AG08396 (cell line): ENCODE measurements at regions not wholly inside any gene's neighbourhood (a gene's known extent, or its start where the extent isn't known, plus 50 kb on each side); places are given as distances from the start of the nearest gene placed in this dataset.

Experiments used
- DNase-seq: peaks from one replicate; pipeline ENCODE4 v3.0.0; 2012; ENCODE audit warnings: low spot score, mixed read lengths

DNA sequence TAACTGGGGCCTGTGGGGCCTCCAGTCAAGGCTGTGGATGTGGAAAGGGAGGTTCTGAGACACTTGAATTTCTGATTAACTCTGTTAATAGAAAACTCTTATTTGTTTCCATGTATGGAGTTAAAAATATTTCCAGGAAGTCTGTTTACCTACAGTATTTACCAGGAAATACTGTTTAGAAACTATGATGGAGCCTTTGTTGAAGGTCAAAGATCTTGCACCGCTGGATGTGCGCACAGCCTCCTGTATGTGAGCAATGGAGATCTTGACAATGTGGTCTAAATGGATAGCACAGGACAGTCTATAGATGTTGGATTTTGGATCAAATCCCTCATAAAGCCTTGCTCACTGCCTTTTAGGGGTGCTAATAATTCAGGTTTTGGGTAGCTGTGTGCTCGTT, 268.4 kb downstream of the DLEU7 start:
- DNase-seq = no peak

DNA sequence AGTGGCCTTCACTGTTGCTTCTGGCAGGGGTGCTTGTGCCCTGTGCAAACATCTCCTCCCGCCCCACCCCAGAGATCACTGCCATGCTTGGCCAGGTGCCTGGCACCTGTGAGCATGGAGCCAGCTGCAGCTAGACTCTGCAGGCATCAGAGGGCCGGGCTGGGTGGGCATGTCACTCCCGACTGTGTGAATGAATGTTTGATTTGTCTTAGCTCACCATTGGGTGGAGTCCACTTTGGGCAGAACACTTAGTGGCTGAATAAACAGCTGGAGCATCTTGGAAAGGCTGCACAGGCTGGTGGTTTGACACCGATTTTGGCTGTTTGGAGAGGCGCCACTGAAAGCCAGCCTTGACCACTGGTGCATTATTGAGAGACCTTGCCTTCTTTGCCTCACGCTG, 267.3 kb downstream of the DLEU7 start:
- no peak for DNase-seq

DNA sequence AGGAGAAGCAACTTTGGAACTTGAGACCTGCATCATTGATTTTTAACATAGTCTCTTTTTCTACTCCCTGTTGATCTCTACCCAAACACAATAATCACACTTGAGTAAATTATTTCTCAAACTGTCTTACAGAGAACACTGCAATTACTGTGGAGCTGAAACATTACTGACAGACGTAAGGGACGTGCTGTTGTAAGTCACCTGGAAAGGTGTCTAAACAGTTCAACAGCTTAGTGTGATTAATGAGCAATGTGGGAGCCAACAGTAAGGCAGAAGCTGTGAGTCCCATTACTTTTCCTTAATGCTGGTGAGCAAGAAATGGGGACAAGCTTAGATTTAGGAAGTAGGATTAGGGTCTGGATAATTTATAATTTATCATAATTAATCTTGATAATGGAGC, 265.7 kb downstream of the DLEU7 start:
- DNase-seq = no peak

DNA sequence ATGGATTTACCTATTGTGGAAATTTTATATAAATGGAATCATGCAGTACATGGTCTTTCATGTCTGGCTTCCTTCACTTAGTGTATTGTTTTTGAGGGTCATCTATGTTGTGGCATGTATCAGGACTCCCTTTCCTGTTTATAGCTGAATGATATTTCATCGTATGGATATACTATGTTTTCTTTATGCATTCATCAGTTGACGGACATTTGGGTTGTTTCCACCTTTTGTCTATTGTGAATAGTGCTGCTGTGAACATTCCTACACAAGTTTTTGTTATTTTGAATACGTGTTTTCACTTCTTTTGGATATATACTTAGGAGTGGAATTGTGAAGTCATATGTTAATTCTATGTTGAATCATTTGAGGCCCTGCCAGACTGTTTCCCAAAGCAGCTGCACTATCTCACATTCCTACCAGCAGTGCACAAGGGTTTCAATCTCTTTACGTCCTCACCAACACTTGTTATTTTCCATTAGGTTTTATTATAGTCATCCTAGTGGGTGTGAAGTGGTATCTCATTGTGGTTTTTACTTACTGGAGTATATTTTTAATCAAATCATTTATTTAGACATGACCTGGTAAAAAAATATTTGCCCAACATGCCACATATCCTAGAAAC, 262.7 kb downstream of the DLEU7 start:
- DNase-seq = no peak

DNA sequence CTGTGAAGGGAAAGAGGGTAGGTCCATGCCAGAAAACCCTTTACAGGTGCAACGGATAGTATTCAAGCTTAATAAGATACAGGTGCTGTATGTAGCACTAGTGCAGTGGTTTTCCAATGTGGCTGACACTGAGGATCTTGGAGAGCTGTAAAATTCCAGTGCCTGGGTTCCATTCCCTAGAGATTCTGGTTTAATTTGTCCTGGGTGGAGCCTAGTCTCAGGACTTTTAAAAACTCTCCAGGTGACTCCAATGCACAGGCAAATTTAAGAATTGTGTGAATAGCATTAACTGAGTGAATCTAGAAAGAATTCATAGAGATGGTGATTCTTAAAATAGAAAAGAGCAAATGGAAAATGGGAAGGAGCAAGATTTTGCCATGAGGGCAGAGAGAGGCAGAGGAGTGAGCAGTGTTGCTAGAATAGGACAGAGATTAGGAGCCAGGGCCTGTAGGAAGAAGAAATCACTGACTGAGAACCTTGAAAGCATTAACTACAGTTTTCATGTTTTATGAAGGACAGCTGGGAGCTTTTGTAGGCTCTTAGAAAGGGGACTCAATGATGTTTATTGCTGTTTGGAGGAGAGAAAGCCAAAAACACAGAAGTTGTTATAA, 261.8 kb downstream of the DLEU7 start:
- no peak for DNase-seq

DNA sequence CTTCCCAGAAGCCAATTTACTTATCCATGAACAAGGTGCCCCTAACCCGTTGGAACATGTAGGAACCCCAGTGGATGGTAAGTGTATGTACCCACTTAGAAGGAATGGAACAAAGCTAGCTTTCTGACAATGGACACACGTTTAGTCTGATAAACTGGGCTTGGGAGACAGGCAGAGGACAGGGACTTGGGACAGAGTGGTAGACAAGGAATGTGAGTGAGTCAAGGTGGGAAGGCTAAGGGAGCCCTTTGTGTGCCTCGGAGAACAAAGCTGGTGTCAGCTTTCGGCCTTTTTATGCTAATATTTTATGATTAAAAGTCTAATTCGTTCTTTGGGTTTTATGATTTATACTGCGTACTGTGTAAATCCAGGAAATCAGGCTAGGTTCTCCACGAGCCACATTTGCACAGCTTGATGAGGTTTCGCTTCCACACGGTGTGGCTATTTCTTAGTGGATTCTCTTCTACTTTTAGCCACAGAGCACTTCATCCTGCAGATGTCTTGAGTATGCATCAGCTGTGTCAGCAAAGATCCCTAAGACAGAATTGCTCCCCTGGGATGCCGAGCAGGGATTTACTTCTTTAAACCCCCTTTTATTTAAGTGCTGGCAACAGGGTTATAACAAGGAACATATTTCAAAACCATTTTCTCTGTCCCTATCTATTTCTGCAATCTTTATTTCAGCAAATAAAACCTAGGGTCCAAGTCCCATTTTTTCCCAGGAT, 258.5 kb downstream of the DLEU7 start:
- DNase-seq = no peak

DNA sequence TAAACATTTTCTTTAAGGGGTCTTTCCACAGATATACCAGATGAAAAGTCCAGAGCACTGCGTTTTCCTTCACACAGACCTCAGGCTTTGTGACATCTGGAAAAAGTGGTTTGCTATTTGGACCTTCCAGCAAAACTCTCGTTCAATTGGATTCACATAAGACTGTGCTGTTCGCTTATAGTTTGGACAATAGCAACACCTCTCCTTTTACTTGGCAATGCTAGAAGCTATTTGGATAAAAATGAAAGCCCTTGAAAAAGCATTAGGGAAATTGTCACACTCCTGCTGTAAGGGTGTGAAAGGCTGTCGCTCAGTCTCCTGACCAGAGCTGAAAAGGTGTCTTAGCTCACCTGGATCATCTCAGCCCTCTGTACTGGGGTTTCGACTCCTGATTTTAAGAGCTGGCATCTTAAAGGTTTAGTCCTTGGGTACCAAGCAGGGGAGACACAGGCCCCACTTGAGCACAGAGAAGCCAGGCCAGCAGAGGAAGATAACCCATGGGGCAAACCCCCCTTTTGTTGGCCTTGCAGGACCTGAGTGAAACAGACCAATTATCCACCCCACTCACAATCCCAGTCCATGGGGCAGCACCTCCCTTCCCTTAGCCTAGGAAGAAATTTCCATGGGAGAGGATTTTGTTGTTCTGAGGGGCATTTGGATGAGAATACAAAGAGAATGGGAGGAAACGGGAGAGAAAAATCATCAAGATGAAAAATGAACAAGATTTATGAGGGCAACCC, 257.6 kb downstream of the DLEU7 start:
- no peak for DNase-seq

DNA sequence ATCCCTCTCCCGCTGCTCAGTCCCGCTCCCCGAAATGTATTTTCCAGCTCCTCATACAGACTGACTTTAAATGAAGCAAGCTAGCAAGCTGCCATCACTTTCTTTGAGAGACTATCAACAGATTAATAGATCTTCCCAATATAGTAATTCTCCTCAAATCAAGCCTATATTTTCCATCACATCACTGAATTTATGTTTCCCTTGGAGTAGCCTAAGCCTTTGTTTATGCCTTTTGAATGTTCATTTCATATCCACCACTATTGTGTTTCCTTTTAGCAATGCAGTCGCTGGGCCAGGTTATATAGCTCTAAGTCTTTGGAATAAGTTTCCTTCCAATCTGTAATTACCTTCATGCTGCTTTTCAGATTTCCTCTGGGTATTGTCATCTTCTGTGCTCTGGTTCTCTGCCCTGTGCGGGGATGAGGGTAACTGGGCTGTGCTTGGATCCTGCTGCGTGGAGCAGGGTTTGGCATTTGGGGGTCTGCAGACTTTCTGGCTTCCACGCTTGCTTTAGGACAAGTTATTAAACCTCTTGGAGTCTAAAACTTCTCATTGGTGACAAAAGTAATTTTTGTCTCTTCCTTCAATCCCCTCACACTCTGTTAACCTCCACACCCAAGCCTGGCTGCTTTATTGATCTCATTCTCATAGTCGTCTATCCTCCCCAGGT, 256.9 kb downstream of the DLEU7 start:
- DNase-seq = no peak

DNA sequence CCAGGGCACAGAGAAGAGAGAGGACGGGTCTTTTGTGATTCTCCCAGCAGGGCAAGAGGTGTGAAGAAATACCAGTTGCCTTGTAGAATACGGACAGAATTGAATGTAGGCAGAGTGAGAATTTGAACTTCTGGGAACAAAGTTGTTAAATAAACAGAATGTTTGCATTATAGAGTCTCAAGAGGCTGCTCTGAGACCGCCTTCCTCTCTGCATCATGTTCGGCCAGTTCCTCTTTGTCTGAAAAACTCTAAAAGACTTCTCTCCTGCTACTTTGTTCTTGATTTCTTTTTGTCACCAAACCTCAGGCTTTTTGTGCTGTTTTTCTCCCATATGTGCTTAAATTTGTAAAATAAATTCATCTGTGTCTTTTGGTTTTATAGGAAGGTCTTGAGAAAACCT, 256.4 kb downstream of the DLEU7 start:
- DNase-seq = no peak

DNA sequence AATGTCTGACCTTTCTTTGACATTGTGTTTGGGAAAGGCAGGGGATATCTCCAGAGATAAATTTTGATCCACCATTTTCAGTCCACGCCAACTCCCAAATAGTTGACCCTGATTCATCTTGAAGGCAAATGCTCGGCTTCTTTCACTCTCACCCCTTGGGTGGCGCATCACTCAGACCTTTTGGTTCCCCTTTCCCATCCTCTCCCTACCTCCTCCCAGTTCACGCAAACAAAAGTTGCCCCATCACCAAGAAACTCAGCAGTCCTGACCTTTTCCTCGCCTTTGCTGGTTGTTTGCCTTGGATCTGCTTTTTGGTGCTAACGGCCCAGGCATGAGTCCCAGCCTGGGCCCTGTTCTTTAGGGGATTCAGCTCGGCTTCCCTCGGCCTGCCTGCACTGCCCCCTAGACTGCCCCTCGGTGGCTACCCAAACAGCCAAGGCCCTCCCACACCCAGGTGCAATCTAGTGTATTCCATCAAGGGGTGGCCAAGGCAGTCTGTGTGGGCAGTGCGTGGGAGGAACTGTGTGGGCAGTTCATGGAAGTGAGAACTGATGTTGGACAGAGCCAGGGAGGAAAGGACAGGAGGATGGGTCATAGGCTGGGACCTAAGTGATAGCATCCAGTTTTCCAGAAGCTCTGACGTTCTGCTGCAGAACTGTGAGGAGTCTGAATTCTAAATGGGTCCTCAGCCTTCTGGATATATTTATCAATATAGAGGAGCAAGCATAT, 255.7 kb downstream of the DLEU7 start:
- DNase-seq = no peak

DNA sequence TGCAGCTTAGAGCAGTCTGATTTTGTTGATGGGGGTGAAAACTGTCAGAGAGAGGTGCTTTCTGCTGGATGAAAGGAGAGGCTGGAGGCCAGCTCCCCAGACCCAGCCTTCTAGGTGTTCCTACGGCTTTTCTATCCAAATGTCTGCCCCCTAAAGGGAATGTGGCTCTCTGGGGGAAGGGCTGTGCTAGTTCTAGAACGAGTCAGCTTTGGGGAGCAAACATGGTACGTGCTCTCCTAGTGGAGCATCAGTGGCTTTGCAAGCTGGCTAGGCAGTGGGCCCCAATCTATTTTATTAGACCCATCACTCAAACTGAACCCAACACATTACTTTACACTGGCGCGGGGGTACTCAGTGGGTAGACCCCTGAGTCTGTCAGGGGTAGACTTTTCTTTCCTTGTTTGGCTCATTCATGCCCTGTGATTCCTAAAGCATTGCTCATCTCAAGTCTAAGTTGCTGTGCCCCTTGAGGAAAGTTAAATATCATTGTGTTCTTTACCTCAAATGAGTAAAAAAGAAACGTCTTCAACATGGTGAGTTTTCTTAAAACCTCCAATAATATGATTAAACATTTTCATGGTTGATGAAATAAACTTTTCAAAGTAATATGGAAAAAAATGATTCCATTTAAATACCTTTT, 254.9 kb downstream of the DLEU7 start:
- no peak for DNase-seq

DNA sequence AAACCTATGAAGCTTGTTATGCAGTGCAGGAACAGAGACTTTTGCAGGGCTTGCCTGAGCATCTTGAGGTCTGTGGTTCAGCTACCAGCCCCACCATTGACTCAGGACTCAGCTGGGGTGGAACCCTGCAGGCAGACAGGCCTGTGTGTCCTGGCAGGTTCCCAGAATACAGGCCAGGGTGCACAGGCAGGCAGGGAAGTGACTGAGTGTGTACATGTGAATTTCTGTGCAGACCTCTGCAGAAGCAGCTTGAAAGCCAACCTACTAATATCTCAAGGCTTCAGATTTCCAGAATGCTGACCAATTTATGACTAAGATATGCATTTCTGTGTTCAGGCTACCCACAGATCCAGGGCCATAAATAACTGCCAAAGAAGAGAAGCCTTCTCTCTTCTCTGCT, 254.4 kb downstream of the DLEU7 start:
- peak; percentile 55 for DNase-seq

DNA sequence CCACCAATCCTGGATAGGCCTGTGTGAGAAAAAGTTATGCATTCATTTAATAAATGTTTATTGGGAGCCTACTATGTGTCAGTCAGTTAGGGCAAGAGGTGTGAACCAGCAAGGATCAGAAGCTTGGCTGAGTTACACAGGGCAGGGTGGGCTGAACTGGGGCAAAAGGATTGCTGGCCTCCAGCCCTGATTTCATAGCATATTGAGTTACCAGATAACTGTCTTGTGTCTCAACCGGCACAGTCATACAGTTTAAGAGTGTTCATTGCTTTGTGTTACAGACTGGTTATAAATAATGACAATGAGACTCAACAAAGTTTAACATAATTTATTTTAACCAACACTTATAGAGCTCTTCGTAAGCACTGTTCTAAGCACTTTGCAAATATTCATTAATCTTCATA, 253.8 kb downstream of the DLEU7 start:
- DNase-seq = peak; percentile 47

DNA sequence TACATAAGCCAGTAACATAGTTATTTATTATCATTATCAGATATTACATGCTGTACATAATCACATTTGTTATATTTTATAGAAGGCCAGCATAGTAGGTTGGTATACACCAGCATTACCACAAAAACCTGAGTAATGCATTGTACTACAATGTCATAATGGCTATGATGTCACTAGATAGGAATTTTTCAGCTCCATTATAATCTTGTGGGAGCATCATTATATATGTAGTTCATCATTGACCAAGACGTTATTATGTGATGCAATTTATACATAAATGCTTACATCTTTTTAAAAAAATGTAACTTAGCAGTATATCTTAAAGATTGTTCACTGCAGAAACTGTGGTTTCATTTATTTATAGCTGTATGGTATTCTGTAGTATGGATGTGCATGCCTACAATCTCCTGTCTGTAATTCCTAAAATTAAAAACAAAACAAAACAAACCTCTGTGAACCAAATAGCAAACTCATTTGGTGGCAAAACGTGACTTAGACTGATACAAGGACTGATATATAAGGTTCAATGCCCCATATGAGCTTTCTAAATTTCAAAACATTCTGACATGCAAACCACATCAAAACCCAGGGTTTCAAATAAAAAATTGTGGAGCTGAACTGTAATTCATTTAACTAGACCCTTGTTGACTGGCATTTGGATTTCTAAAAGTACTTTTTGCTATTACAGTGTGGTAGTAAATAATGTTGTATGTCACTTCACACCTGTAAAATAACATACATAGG, 250.9 kb downstream of the DLEU7 start:
- no peak for DNase-seq

DNA sequence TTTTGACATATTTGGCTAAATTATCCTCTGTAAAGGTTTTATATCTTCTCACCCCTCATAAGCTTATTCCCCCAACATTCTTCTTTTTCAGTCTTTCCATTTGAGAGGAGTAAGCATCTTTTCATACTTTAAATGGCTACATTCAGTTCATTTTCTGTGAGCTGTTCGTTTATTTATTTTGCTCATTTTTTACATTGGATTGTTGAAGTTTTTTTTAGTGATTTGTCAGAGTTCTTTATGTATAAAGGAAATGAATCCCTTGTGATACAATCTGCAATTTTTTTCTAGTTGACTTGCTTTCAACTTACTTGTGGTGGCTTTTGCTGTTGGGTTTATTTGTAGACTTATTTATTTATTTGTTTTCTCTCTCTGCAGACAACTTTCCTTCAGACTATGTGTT, 250.3 kb downstream of the DLEU7 start:
- no peak for DNase-seq

DNA sequence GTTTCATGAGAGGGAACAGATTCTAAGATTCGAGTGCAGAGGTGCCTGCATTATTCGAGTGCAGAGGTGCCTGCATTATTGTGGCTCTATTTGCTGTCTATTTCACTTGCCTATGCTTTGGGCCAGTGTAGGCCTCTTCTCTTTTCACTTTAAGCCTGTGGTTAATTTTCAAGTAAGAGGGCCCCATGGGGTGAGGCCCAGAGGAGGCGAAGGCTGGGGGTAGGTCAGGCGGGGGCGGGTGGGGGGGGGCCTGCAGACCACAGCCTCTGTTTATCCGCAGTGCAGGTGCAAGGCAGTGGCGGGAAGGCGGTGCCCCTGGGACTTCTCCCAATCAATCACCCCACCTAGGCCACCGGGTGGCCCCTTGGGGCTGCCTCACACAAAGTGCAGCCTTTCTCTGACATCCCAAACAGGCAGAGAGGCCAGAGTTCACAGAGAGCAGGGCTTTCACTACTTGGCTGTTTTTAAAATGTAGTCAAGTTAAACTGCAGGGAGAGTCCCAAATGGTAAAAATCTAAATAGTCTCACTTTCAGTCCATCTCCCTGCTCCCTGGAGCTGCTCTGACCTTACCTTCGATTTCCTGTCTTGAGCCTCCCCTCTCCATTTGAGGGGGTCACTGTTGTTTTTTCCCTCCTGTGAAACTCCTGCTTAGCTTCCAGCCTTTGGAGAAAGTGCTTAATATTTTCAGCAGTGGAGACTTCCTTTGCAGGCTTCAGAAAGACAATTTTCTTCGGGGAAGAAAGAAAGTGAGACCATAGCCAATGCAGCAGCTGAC, 249.0 kb downstream of the DLEU7 start:
- DNase-seq = no peak

DNA sequence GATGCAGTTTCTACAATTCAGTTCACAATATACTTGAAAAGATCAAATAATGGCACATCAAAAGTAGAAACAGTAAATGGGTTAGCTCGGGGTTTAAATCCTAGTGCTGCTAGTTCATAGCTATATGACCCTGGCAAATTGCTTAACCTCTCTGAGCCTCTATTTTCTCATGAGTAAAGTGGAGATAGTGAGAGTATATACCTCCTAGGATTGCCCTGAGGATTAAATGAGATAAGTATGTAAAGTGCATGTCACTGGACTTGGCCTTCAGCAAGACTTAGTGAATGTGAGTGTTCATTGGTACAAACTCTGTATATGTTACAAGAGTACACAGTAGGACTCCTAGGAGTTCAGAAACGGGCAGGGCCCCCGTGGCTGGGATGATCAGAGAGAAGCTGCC, 248.3 kb downstream of the DLEU7 start:
- DNase-seq = no peak

DNA sequence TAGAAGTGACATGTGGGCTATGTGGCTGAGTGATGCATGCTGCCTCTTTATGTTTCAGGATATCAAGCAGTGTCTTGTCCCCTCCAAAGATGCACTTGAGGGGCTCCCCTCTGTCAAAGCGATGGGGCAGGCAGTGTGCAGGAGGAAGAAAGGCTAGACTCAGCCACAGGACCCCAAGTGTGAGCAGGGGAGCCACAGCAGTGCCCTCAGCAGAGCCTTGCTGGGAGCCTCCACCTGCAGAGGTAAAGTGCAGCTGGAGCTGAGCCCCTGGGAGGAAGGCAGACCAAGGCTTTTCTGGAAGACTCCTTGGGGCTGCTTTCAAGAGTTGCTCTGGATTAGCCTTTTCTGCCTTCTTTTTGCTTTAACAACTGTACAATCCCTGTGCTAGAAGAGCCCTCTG, 247.3 kb downstream of the DLEU7 start:
- DNase-seq = no peak

DNA sequence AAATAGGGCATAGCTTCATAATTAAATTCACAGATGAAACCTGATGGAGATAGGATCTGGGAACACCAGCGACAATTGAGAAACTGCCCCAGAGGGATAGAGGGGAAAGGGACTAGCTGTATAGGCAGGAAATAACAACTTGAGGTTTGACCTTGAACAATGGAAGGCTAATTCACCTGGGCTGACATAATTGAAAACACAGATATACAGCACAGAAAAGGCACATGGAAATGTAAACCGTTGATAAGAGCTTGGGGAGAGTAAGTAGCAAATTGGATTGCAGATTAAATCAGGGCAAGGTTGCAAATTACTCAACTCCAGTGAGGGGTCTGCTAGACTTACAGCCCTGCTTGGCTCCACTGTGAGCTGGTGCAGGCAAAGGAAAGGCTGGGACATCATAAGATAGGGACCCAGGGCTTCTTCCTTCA, 246.7 kb downstream of the DLEU7 start:
- DNase-seq = no peak

DNA sequence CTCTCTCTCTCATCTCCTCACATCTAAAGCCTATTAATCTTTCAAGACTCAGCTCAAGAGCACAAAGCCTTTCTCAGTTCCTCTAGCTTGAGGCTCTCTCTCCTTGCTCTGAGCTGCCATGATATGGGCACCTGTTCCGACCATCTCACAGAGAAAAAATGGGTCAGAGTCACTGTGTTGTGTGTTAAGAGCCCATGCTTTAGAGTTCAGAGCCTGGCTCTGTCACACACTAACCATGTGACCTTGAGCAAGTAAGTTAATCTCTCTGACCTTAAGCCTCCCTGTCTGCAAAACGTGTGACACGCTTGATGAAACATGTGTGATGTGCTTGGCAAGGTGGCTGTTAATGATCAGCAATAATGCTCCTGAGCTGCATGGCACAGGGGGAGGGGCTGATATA, 245.2 kb downstream of the DLEU7 start:
- no peak for DNase-seq
